Testis (tissue), 2 donors: ENCODE measurements at regions not wholly inside any gene's neighbourhood (a gene's known extent, or its start where the extent isn't known, plus 50 kb on each side); places are given as distances from the start of the nearest gene placed in this dataset.

Experiments used
- POLR2A ChIP-seq: fragments of 450-650 bp; IDR thresholded peaks from one replicate; pipeline ENCODE4 v1.6.1; 2017; ENCODE audit warnings: antibody characterized with exemption, mild to moderate bottlenecking, moderate library complexity
- TF ChIP-seq, protein P1 (sequence below), 3 experiments: fragments of 450-650 bp in 2 of 3; fragments of 200-600 bp in 1 of 3; sonication (generic) in 1 of 3; IDR thresholded peaks; one replicate each; pipeline ENCODE4 v1.5.1; 2016 to 2019; ENCODE audit warnings: antibody characterized with exemption in 3 of 3, mild to moderate bottlenecking in 2 of 3, moderate library complexity in 1 of 3

- no peak for TF ChIP-seq POLR2A
- TF ChIP-seq, protein P1, sequence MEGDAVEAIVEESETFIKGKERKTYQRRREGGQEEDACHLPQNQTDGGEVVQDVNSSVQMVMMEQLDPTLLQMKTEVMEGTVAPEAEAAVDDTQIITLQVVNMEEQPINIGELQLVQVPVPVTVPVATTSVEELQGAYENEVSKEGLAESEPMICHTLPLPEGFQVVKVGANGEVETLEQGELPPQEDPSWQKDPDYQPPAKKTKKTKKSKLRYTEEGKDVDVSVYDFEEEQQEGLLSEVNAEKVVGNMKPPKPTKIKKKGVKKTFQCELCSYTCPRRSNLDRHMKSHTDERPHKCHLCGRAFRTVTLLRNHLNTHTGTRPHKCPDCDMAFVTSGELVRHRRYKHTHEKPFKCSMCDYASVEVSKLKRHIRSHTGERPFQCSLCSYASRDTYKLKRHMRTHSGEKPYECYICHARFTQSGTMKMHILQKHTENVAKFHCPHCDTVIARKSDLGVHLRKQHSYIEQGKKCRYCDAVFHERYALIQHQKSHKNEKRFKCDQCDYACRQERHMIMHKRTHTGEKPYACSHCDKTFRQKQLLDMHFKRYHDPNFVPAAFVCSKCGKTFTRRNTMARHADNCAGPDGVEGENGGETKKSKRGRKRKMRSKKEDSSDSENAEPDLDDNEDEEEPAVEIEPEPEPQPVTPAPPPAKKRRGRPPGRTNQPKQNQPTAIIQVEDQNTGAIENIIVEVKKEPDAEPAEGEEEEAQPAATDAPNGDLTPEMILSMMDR (IDR thresholded peaks at IDR 0.05) = no peak
These were observed 517.8 kb upstream of the ANO5 start for GRCh38 chr11:21675049-21675616.
